Lower leg skin (tissue), 4 donors: ENCODE measurements at regions not wholly inside any gene's neighbourhood (a gene's known extent, or its start where the extent isn't known, plus 50 kb on each side); places are given as distances from the start of the nearest gene placed in this dataset.

ENCODE experiments used
- DNase-seq, 2 donors: peaks; one replicate each; pipeline ENCODE4 v3.0.0-alpha.2; 2019; ENCODE audit warnings: low spot score in 2 of 2
- H3K4me3 ChIP-seq: fragments of 200-600 bp; sonication (generic); 2 replicates; pipeline ENCODE4 v1.5.1; 2017; ENCODE audit warnings: mild to moderate bottlenecking, low read depth; ENCODE audit not compliant: poor library complexity, severe bottlenecking
- CTCF ChIP-seq, 3 donors: fragments of 450-650 bp; IDR thresholded peaks; one replicate each; pipeline ENCODE4 v1.5.1; 2016; ENCODE audit warnings: antibody characterized with exemption in 3 of 3, mild to moderate bottlenecking in 3 of 3, moderate library complexity in 2 of 3
- POLR2A ChIP-seq, 2 donors: fragments of 450-650 bp; IDR thresholded peaks; one replicate each; pipeline ENCODE4 v1.6.1; 2016 to 2017; ENCODE audit warnings: antibody characterized with exemption in 2 of 2, mild to moderate bottlenecking in 1 of 2, moderate library complexity in 1 of 2
- WGBS, 2 donors: methylation state at CpG; one replicate each; pipeline ENCODE4 v1.1.5; 2018; 5-methylcytosine and 5-hydroxymethylcytosine counted together
- intact Hi-C: fragments of 100-400 bp; cut with DNase I; formaldehyde crosslinking; loops from one replicate; pipeline ENCODE4 v1.15.0; 2023; ENCODE audit warnings: low total_unique reads

DNA sequence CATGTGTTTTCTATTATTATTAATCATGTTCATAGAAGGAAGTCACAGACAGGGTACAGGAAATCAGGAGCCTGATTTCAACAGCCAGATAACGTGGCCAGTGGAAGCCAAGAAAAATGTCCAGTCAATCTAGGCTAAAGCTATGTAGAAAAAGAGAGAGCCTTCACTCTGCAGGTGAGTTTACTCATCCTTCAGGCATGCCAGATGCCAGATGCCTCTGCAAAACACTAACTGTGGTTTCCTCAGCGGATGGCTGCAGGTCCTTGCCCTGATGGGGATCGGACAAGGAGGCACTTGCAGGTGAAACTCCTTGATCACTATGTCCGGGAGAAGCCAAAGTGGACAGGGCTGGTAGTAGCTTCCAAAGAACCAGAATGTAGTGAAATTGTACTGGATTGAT, 962.3 kb upstream of the RAG2 start:
- TF ChIP-seq CTCF (IDR thresholded peaks at IDR 0.05), result no peak
- no peak for TF ChIP-seq POLR2A (IDR thresholded peaks at IDR 0.05)
- DNase-seq, result no peak
- H3K4me3 ChIP-seq, result no peak overlapping the region
- 49 to 58% methylated on average over 4 of the region's 4 CpGs for WGBS, 2 donors
- intact Hi-C loops, result no loop called here

GRCh38 chr11:37558619-37559210, 960.7 kb upstream of the RAG2 start:
- intact Hi-C loops, result no loop called here
- WGBS, 2 donors, result 16 to 20% methylated on average over 1 of the region's 1 CpG
- TF ChIP-seq CTCF (IDR thresholded peaks at IDR 0.05) (no peak), POLR2A (IDR thresholded peaks at IDR 0.05) (no peak)
- H3K4me3 ChIP-seq, result no peak overlapping the region
- DNase-seq, result no peak

DNA sequence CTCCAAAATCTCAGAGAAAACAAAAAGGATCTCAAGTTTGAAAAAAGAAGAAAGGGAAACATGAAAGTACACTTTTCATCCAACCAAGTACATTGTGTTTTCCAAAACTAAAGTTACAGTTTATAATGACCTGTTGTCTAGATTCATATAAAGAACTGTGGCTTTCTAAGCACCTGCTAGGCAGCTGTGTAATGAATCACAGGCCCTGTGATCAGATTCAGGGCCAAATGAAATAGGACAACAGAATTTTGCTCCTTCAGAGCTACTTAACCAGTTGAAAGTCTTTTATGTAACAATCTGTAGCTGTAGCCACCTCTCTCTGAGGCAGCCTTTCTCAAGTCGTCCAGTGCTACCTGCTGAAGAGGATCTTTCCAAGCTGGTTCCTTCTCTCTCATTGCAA, 960.0 kb upstream of the RAG2 start:
- WGBS, 2 donors, result 44 to 53% methylated on average over 1 of the region's 1 CpG
- DNase-seq, result no peak
- intact Hi-C loops, result no loop called here
- TF ChIP-seq CTCF (IDR thresholded peaks at IDR 0.05) (no peak), POLR2A (IDR thresholded peaks at IDR 0.05) (no peak)
- no peak overlapping the region for H3K4me3 ChIP-seq

- no peak for DNase-seq
- intact Hi-C loops, result no loop called here
- no peak overlapping the region for H3K4me3 ChIP-seq
- TF ChIP-seq CTCF (IDR thresholded peaks at IDR 0.05) (no peak), POLR2A (IDR thresholded peaks at IDR 0.05) (no peak)
- WGBS, 2 donors, result 53 to 67% methylated on average over 3 of the region's 3 CpGs
Observed at GRCh38 chr11:37552284-37552683, 954.2 kb upstream of the RAG2 start.

- intact Hi-C loops, result no loop called here
- TF ChIP-seq CTCF (IDR thresholded peaks at IDR 0.05) (no peak), POLR2A (IDR thresholded peaks at IDR 0.05) (no peak)
Observed at GRCh38 chr11:37544491-37544890, 946.5 kb upstream of the RAG2 start.

DNA sequence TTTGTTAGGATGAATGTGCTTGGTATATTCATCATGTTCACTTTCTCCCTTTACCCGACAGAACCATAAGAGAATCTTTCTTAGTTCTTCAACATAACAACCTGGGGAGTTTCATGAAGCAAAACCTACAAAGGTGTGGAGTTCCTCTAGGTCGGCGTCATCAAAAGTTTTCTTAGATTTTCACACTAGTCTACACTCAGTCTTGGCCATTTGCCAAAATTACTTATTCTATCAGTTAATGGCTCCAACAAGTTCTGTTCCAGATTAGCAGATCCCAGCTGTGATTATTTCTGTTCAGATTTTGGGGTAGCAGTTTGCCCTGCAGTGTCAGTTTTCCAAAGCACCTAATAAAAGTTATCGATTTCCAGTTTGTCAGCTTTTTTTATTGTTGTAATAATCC, 935.8 kb upstream of the RAG2 start:
- H3K4me3 ChIP-seq, result no peak overlapping the region
- intact Hi-C loops, result no loop called here
- no peak for TF ChIP-seq CTCF (IDR thresholded peaks at IDR 0.05)
- TF ChIP-seq POLR2A (IDR thresholded peaks at IDR 0.05), result no peak
- no peak for DNase-seq
- 69 to 71% methylated on average over 4 of the region's 4 CpGs for WGBS, 2 donors

More at GRCh38 chr11:37544491-37544890, 946.5 kb upstream of the RAG2 start:
- no peak for DNase-seq
- no peak overlapping the region for H3K4me3 ChIP-seq
